T-helper 1 cell (primary cell): ENCODE measurements at regions not wholly inside any gene's neighbourhood (a gene's known extent, or its start where the extent isn't known, plus 50 kb on each side); places are given as distances from the start of the nearest gene placed in this dataset.

Experiments used
- DNase-seq, 5 donors: peaks; one replicate each; pipeline ENCODE4 v3.0.0-alpha.2; 2012 to 2020

DNA sequence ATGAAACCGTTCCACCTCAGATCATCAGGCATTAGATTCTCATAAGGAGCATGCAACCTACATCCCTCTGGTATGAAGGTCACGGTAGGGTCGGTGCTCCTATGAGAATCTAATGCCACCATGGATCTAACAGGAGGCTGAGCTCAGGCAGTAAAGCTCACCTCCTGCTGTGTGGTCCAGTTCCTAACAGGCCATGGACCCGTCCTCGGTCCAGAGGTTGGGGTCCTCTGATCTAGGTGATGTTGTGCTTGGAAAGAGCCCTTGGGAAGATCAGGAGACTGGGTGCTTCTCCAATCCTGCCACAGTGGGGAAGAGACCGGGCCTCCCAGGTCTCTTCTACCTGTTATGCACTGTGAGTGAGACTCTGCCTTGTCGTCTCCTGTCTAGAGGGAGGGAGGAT lies 104.6 kb downstream of the ACKR3 start:
- no peak for DNase-seq

DNA sequence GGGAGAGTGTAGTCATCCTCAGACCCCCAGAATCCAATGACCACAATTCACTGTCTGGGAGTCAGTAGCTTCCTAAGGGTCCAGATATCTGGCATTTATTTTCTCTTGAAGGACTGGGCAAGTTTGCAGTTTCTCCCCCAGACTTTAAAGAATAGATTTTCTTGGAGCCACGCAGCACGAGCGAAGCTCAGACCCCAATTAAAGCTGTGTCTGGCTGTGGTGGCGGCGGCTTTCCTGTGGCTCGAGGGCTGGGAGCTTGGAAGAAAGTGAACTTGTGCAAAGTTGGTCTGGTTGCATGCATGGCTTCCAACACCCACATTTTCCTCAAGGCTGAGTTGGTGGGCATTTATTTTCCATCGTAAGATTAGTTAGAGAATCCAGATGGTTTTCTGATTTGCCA lies 105.0 kb downstream of the ACKR3 start:
- no peak for DNase-seq

GRCh38 chr2:236675051-236675450 lies 105.4 kb downstream of the ACKR3 start:
- no peak for DNase-seq

GRCh38 chr2:236675526-236675925 lies 105.9 kb downstream of the ACKR3 start:
- no peak for DNase-seq

GRCh38 chr2:236676136-236676873 lies 106.7 kb downstream of the ACKR3 start:
- DNase-seq, result no peak

DNA sequence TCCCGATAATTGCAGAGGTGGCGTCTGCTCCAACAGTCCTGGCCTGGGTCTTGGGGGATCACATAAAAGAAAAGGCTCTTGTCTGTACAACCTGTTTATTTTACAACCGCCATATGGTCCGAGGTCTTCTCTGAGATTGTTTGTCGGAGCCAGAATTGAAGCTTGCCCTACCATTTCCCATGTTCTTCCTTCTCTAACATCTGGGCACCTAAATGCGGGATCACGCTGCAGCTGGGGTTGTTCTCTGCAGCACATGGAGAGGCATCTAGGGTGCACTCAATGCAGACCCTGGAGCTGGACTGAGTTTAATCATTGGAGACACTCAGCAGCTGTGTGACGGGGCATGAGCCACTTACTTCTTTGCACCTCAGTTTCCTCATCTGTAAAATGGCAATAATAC lies 107.7 kb downstream of the ACKR3 start:
- no peak for DNase-seq

DNA sequence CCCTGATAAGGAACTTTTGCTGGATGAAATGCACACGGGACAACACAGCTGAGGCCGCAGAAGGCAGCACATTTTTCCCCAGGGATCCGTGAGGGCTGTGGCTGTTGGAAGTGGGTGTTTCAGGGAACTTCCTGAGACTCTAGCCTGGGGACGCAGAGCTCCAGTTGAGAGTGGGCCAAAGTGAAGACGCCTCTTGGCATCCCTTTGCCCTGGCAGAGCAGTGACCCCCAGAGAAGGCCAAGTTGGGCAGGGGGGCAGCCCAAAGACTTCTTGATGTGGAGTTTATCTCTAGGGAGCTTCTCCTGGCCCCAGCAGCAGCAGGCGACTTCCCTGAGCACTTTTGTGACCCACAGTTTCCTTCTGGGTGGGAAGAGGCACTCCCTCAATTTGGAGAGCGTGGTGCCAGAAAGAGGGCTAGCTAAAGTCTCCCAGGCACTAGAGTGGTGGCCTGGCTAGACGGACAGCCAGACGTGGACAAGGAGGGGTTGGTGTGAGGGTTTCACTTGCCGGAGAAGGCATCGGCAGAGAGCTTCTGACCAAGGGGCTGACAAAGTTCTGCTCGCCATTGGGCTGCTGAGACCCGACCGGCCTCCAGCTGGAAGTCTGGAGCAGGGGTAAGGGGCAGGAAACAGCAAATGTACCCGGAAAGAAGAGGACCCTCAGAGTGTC lies 108.8 kb downstream of the ACKR3 start:
- no peak for DNase-seq

- DNase-seq, result no peak
These were observed 110.5 kb downstream of the ACKR3 start for GRCh38 chr2:236679884-236680860.

DNA sequence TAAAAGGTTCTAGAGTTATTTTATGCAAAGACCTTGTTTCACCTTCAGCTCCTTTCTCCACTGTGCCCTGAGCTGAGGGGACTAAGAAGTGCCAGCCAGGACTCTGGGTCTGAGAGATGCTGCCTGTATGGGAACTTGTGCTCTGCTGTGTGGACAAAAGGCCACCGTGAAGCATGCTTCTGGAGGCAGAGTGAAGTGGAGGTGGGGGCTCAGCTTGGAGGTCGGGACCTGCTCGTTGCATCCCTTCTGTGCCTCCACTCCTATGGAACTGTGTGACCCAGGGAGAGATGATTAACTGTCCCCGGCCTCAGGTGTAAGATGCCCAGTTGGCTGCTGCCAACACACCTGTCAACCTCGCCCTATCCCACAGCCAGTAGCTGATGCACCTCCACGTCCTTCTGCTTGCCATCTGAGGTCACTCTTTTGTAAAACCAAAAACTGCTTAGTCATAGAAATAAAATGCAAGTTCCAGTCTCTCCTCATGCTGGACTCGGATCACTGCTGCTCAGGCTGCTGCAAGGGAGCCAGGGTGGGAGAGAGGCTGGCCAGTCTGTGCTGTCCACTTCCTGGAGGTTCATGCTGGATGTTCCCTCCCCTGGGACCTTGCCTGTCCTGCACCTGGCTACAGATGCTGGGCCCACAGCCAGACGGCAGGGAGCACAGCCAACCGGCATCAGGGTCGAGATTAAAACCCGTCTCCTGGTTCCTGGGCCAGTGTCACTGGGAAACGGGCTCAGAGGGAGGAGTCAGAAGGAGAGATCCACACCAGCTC lies 113.2 kb downstream of the ACKR3 start:
- DNase-seq, result no peak

- DNase-seq, result no peak
These were observed 115.1 kb downstream of the ACKR3 start for GRCh38 chr2:236684504-236685256.

GRCh38 chr2:236685361-236685760 lies 115.7 kb downstream of the ACKR3 start:
- DNase-seq, result no peak

- no peak for DNase-seq
These were observed 116.4 kb downstream of the ACKR3 start for GRCh38 chr2:236685979-236686520.

- no peak for DNase-seq
These were observed 116.9 kb downstream of the ACKR3 start for GRCh38 chr2:236686561-236686960.

GRCh38 chr2:236687296-236687965 lies 117.8 kb downstream of the ACKR3 start:
- DNase-seq, result no peak

GRCh38 chr2:236688157-236688556 lies 118.5 kb downstream of the ACKR3 start:
- DNase-seq, result no peak

- DNase-seq, result no peak
These were observed 119.2 kb downstream of the ACKR3 start for GRCh38 chr2:236688563-236689392.

GRCh38 chr2:236689393-236689700 lies 119.7 kb downstream of the ACKR3 start:
- no peak for DNase-seq

DNA sequence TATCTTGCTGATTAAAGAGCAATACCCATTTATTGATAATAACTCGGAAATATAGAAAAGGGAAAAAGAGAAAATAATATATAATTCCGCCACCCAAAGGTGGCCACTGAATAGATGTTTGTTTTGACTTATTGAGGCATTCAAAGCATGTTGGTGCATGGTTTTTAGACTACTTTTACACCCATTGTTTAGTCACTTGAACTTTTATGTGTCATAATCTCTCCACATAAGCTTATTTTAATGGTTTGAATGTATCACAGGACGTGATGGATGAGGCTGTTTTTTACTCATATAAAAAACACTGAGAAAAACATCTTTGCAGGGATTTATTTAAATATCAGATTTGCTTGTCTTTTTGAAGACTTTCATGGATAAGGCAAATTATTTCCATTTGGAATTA lies 120.4 kb downstream of the ACKR3 start:
- no peak for DNase-seq

DNA sequence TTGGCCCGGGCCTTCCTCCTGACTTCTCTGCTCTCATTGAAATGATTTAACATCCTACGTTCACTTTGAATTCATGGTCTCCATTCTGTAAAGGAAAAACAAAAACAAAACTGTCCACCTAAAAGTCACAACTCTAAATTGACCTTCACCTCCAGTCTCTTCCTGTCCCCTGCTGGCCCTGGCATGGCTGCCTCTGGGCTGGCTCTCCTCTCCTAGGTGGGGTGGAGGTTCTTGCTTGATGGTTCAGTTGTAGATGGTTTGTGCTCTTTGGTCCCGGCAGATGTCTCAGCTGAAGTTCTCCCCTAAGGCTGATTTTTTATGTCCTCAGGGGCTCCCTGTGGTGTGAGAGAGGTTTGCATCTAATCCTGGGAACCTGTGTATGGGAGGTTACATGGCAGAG lies 121.1 kb downstream of the ACKR3 start:
- no peak for DNase-seq

DNA sequence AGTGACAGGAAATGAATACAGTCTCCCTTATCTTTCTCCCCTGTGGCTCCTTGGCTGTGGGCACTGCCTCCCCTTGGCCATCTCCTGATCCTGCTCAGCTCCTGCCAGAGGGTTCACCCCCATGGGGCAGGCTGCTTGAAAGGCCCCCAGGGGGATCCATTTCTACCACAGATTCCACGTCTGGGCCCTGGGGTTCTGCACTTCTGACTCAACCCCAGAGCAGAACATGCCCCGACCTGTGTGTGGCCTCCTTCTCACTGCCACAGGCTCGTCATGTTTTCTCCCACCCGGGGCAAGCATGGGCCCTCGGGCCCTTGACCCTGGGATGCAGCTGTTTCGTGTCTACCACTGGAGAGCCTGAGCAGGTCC lies 122.2 kb downstream of the ACKR3 start:
- no peak for DNase-seq
